Esophagus muscularis mucosa (tissue), 4 donors: ENCODE measurements at regions not wholly inside any gene's neighbourhood (a gene's known extent, or its start where the extent isn't known, plus 50 kb on each side); places are given as distances from the start of the nearest gene placed in this dataset.
"Not testable (repeated sequence)": the region's sequence is repeated elsewhere in the genome, so short reads cannot be mapped to it uniquely, and the experiment has no call there.

ENCODE experiments used
- DNase-seq: peaks from one replicate; pipeline ENCODE4 v3.0.0-alpha.2; 2017; ENCODE audit errors: extremely low spot score
- H3K27ac ChIP-seq, 4 donors: fragments of 200-600 bp; sonication (generic); replicated peaks in 1 of 4; 1 replicate in 3 of 4; 2 replicates in 1 of 4; pipeline ENCODE4 v1.5.1; 2016 to 2019; ENCODE audit warnings: mild to moderate bottlenecking in 1 of 4
- H3K27me3 ChIP-seq, 4 donors: fragments of 200-600 bp; sonication (generic); one replicate each; pipeline versions ENCODE4 v1.5.1 to v1.6.0; 2016 to 2019
- H3K36me3 ChIP-seq, 4 donors: fragments of 200-600 bp; sonication (generic); one replicate each; pipeline ENCODE4 v1.5.1; 2016 to 2019
- H3K4me1 ChIP-seq, 4 donors: fragments of 200-600 bp; sonication (generic); one replicate each; pipeline ENCODE4 v1.5.1; 2016 to 2019
- H3K4me3 ChIP-seq, 4 donors: fragments of 200-600 bp; sonication (generic); 1 replicate in 2 of 4; 2 replicates in 2 of 4; pipeline ENCODE4 v1.5.1; 2016 to 2019; ENCODE audit warnings: mild to moderate bottlenecking in 4 of 4, moderate library complexity in 1 of 4
- H3K9me3 ChIP-seq, 4 donors: fragments of 200-600 bp; sonication (generic); 1 replicate in 3 of 4; 2 replicates in 1 of 4; pipeline ENCODE4 v1.5.1; 2016 to 2019
- EP300 ChIP-seq: sonication (generic); formaldehyde crosslinking; IDR thresholded peaks from one replicate; pipeline ENCODE4 v1.6.1; 2017; ENCODE audit warnings: antibody characterized with exemption
- POLR2A ChIP-seq: fragments of 450-650 bp; IDR thresholded peaks from one replicate; pipeline ENCODE4 v1.6.1; 2017; ENCODE audit warnings: antibody characterized with exemption, moderate library complexity, mild to moderate bottlenecking, low read depth
- POLR2AphosphoS5 ChIP-seq, 2 donors: sonication (generic); formaldehyde crosslinking; IDR thresholded peaks; one replicate each; pipeline ENCODE4 v1.6.1; 2017; ENCODE audit warnings: antibody characterized with exemption in 2 of 2
- WGBS: methylation state at CpG from one replicate; pipeline ENCODE4 v1.1.5; 2018; 5-methylcytosine and 5-hydroxymethylcytosine counted together
- intact Hi-C: fragments of 100-400 bp; cut with DNase I; formaldehyde crosslinking; loops from one replicate; pipeline ENCODE4 v1.15.1; 2023
- TF ChIP-seq, protein P1 (sequence below), 3 experiments: fragments of 200-600 bp in 2 of 3; fragments of 450-650 bp in 1 of 3; sonication (generic) in 2 of 3; IDR thresholded peaks; one replicate each; pipeline ENCODE4 v1.5.1; 2017 to 2019; ENCODE audit warnings: antibody characterized with exemption in 3 of 3, mild to moderate bottlenecking in 2 of 3, moderate library complexity in 1 of 3

DNA sequence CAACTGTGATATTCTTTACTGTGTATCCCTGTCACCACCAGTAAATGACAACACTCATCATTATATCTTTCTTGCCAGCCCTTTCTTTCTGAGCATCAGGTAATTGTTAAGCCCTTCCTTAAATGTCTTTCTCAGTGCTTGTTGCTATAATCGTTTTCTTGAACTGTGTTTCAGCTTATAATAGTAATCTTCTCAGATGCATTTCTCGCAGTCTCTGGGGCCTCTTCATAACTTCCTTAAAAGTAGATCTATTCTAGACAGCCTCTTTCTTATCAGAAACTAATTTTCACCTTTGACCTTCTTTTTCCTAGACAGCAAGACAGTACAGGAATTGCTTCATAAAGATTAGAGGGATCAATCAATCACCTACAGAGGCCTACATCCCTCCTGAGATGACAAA, 648.1 kb downstream of the CPS1 start:
- TF ChIP-seq EP300, result no peak
- TF ChIP-seq POLR2AphosphoS5 (IDR thresholded peaks at IDR 0.05), result no peak
- TF ChIP-seq POLR2A, result no peak
- TF ChIP-seq, protein P1, sequence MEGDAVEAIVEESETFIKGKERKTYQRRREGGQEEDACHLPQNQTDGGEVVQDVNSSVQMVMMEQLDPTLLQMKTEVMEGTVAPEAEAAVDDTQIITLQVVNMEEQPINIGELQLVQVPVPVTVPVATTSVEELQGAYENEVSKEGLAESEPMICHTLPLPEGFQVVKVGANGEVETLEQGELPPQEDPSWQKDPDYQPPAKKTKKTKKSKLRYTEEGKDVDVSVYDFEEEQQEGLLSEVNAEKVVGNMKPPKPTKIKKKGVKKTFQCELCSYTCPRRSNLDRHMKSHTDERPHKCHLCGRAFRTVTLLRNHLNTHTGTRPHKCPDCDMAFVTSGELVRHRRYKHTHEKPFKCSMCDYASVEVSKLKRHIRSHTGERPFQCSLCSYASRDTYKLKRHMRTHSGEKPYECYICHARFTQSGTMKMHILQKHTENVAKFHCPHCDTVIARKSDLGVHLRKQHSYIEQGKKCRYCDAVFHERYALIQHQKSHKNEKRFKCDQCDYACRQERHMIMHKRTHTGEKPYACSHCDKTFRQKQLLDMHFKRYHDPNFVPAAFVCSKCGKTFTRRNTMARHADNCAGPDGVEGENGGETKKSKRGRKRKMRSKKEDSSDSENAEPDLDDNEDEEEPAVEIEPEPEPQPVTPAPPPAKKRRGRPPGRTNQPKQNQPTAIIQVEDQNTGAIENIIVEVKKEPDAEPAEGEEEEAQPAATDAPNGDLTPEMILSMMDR (IDR thresholded peaks at IDR 0.05), result no peak
- no peaks in the 10 kb centered on the region for H3K9me3 ChIP-seq
- H3K36me3 ChIP-seq, result no peaks in the 10 kb centered on the region
- DNase-seq, result no peak
- H3K4me1 ChIP-seq, result no peaks in the 10 kb centered on the region
- no peak overlapping the region for H3K4me3 ChIP-seq
- no peak overlapping the region for H3K27ac ChIP-seq
- WGBS, result 57% methylated on average over 2 of the region's 2 CpGs
- intact Hi-C loops, result no loop called here
- H3K27me3 ChIP-seq, result no peaks in the 10 kb centered on the region

DNA sequence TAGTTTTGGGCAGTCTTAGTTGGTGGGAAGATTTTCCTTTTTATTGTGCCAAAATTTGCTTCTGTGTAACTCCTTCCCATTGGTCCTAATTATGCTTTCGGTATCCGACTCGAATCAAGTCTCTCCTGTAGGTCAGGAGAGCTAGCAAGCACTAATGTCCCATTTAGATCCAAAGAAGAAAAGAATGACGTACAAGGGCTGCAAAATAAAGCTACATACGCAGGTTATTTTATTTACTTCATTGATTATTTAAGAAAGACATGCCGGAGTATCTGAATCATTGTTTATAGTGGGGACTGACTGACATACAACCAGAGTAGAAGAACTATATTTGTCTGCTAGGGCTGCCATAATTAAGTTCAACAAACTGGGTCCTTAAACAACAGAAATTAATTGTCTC, 648.5 kb downstream of the CPS1 start:
- DNase-seq, result no peak
- Histone ChIP-seq H3K4me3 (no peak overlapping the region), H3K27me3 (no peaks in the 10 kb centered on the region), H3K36me3 (no peaks in the 10 kb centered on the region), H3K27ac (no peak overlapping the region), H3K9me3 (no peaks in the 10 kb centered on the region), H3K4me1 (no peaks in the 10 kb centered on the region)
- WGBS, result 82% methylated on average over 6 of the region's 6 CpGs
- TF ChIP-seq POLR2AphosphoS5 (IDR thresholded peaks at IDR 0.05) (no peak), EP300 (no peak), POLR2A (no peak)
- TF ChIP-seq, protein P1 (IDR thresholded peaks at IDR 0.05), result no peak
- intact Hi-C loops, result no loop called here

DNA sequence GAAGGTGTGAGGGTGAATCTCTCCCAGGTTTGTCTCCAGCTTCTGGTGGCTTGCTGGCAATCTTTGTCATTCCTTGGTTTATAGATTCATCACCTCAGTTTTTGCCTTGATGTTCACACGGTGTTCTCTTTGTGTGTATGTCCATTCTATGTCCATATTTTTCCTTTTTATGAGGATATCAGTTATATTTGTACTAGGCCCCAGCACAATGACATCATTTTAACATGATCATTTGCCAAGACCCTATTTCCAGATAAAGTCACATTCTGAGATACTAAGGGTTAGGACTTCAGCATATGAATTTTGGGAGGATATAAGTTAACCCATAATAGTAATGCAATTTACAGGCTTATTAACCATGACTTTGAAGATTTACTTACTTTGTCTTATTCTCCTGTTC, 649.0 kb downstream of the CPS1 start:
- no peak for DNase-seq
- WGBS, result 50% methylated on average over 1 of the region's 1 CpG
- intact Hi-C loops, result no loop called here
- Histone ChIP-seq H3K4me3 (no peak overlapping the region), H3K27me3 (no peaks in the 10 kb centered on the region), H3K27ac (no peak overlapping the region), H3K4me1 (no peaks in the 10 kb centered on the region), H3K9me3 (no peaks in the 10 kb centered on the region), H3K36me3 (no peaks in the 10 kb centered on the region)
- TF ChIP-seq POLR2A (no peak), EP300 (no peak), POLR2AphosphoS5 (IDR thresholded peaks at IDR 0.05) (no peak)
- TF ChIP-seq, protein P1 (IDR thresholded peaks at IDR 0.05), result no peak

DNA sequence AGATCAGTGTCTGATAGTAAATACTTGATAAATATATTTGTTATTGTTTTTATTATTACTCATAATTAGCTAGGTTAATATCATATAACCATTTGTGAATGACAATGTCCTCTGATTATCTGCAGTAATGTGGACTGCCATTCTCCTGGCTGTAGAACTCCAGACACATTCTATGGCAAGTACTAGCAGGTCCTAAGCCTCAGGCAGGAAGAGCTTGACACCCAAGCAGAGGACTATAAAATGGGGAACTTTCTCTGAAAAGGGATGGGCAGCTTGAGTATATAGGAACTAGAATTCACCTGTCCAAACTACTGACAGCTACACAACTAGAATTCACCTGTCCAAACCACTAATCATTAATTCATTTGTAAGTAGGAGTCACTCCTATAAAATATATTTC, 649.4 kb downstream of the CPS1 start:
- Histone ChIP-seq H3K4me3 (no peak overlapping the region), H3K27ac (no peak overlapping the region), H3K36me3 (no peaks in the 10 kb centered on the region), H3K4me1 (no peaks in the 10 kb centered on the region), H3K27me3 (no peaks in the 10 kb centered on the region), H3K9me3 (no peaks in the 10 kb centered on the region)
- intact Hi-C loops, result no loop called here
- TF ChIP-seq, protein P1 (IDR thresholded peaks at IDR 0.05), result no peak
- TF ChIP-seq EP300, result no peak
- no peak for TF ChIP-seq POLR2AphosphoS5 (IDR thresholded peaks at IDR 0.05)
- TF ChIP-seq POLR2A, result no peak
- no peak for DNase-seq

DNA sequence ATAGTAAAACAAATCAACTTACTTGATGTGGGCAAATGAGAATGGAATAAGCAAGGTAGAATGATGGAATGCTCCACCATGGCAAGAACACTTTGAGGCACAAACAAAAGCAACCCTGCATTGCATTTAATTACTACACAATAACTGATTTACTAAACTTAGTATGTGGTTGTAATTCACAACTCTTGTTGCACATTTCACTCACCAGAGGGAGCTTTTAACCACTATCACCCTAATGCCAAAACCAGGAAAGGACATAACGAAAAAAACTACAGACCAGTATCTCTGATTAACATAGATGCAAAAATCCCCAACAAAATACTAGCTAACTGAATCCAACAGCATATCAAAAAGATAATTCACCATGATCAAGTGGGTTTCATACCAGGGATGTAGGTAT, 659.8 kb downstream of the CPS1 start:
- TF ChIP-seq, protein P1 (IDR thresholded peaks at IDR 0.05), result no peak
- no peak for TF ChIP-seq POLR2AphosphoS5 (IDR thresholded peaks at IDR 0.05)
- no peak for TF ChIP-seq EP300
- TF ChIP-seq POLR2A, result no peak
- Histone ChIP-seq H3K36me3 (no peaks in the 10 kb centered on the region), H3K9me3 (no peaks in the 10 kb centered on the region), H3K27ac (no peak overlapping the region), H3K4me1 (no peaks in the 10 kb centered on the region), H3K27me3 (no peaks in the 10 kb centered on the region), H3K4me3 (no peak overlapping the region)
- WGBS, result 50% methylated on average over 1 of the region's 1 CpG
- no peak for DNase-seq
- intact Hi-C loops, result no loop called here

DNA sequence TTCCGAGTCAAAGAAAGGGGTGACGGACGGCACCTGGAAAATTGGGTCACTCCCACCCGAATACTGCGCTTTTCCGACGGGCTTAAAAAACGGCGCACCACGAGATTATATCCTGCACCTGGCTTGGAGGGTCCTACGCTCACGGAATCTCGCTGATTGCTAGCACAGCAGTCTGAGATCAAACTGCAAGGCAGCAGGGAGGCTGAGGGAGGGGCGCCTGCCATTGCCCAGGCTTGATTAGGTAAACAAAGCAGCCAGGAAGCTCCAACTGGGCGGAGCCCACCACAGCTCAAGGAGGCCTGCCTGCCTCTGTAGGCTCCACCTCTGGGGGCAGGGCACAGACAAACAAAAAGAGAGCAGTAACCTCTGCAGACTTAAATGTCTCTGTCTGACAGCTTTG, 663.1 kb downstream of the CPS1 start:
- H3K4me3 ChIP-seq, H3K27me3 ChIP-seq: not testable (repeated sequence)

More for the DNA sequence above, 663.1 kb downstream of the CPS1 start:
- H3K9me3 ChIP-seq, DNase-seq, H3K4me1 ChIP-seq, H3K36me3 ChIP-seq, intact Hi-C loops, H3K27ac ChIP-seq: not testable (repeated sequence)
- 83% methylated on average over 1 of the region's 15 CpGs for WGBS
